B cell (primary cell): ENCODE measurements at regions not wholly inside any gene's neighbourhood (a gene's known extent, or its start where the extent isn't known, plus 50 kb on each side); places are given as distances from the start of the nearest gene placed in this dataset.

ENCODE experiments used
- ATAC-seq: fragments of 200-7000 bp; cut with Tn5 transposase; one replicate; pipeline ENCODE4 v1.10.0; 2021; ENCODE audit warnings: low read depth, mild to moderate bottlenecking, moderate number of reproducible peaks, moderate library complexity
- CTCF ChIA-PET: fragments of 350-600 bp; sonication (Branson Sonifier 250); formaldehyde crosslinking; loops from one replicate; lab custom pipeline; 2021; ENCODE audit warnings: antibody characterized with exemption, inconsistent platforms; lab: Charles Lee
- POLR2A ChIA-PET: fragments of 350-600 bp; sonication (Branson Sonifier 250); formaldehyde crosslinking; loops from one replicate; lab custom pipeline; 2021; ENCODE audit warnings: antibody characterized with exemption; lab: Charles Lee
- DNase-seq: peaks from one replicate; pipeline ENCODE4 v3.0.0; 2013
- H2AFZ ChIP-seq: 2 replicates; pipeline ENCODE4 v1.6.1; 2012; ENCODE audit warnings: mild to moderate bottlenecking, low read depth, low read length; ENCODE audit not compliant: insufficient read depth, poor library complexity, severe bottlenecking
- H3K27ac ChIP-seq, 2 donors: 1 replicate in 1 of 2; 2 replicates in 1 of 2; pipeline ENCODE4 v1.5.1; 2012 to 2013; ENCODE audit warnings: low read length in 2 of 2, mild to moderate bottlenecking in 2 of 2, moderate library complexity in 1 of 2
- H3K27me3 ChIP-seq, 4 experiments: fragments of 200-600 bp in 1 of 4; sonication (generic) in 1 of 4; replicated peaks in 1 of 4; 1 replicate in 2 of 4; 2 replicates in 2 of 4; pipeline versions ENCODE4 v1.6.1 to v1.7.0; 2013 to 2016; ENCODE audit warnings: low read length in 3 of 4, mild to moderate bottlenecking in 2 of 4, mixed read lengths in 1 of 4, moderate library complexity in 1 of 4; ENCODE audit not compliant: insufficient read depth in 4 of 4, control insufficient read depth in 3 of 4; ENCODE audit errors: control extremely low read depth in 1 of 4
- H3K36me3 ChIP-seq, 2 experiments: replicated peaks in 1 of 2; 1 replicate in 1 of 2; 2 replicates in 1 of 2; pipeline versions ENCODE4 v1.6.1 to v1.7.1; 2013; ENCODE audit warnings: low read length in 1 of 2; ENCODE audit not compliant: insufficient read depth in 2 of 2, control insufficient read depth in 1 of 2; ENCODE audit errors: control extremely low read depth in 1 of 2, extremely low read depth in 1 of 2
- H3K4me1 ChIP-seq, 2 donors: fragments of 200-600 bp in 1 of 2; sonication (generic) in 1 of 2; 1 replicate in 1 of 2; 2 replicates in 1 of 2; pipeline versions ENCODE4 v1.5.1 to v1.6.1; 2013 to 2017; ENCODE audit warnings: low read length in 2 of 2; ENCODE audit not compliant: control insufficient read depth in 2 of 2, insufficient read depth in 2 of 2
- H3K4me2 ChIP-seq: replicated peaks from 2 replicates; pipeline ENCODE3; 2012; ENCODE audit warnings: mild to moderate bottlenecking, low read depth, low read length; ENCODE audit not compliant: poor library complexity, severe bottlenecking
- H3K4me3 ChIP-seq, 5 experiments: fragments of 200-600 bp in 1 of 5; sonication (generic) in 1 of 5; 1 replicate in 3 of 5; 2 replicates in 2 of 5; pipeline versions ENCODE4 v1.5.1 to v1.7.0; 2011 to 2016; ENCODE audit warnings: low read length in 4 of 5, mild to moderate bottlenecking in 4 of 5, low read depth in 2 of 5, control low read depth in 1 of 5, moderate library complexity in 1 of 5; ENCODE audit not compliant: insufficient read depth in 1 of 5; ENCODE audit errors: control extremely low read depth in 1 of 5, extremely low read depth in 1 of 5
- H3K79me2 ChIP-seq: fragments of 200-600 bp; sonication (generic); one replicate; pipeline ENCODE4 v1.6.0; 2016; ENCODE audit warnings: low read length; ENCODE audit not compliant: control insufficient read depth, insufficient read depth
- H3K9ac ChIP-seq: fragments of 200-600 bp; sonication (generic); 2 replicates; pipeline ENCODE4 v1.6.1; 2017; ENCODE audit warnings: mild to moderate bottlenecking, low read length, moderate library complexity
- H3K9me3 ChIP-seq, 3 donors: one replicate each; pipeline versions ENCODE4 v1.6.1 to v1.7.1; 2013; ENCODE audit warnings: low read length in 2 of 3; ENCODE audit not compliant: control insufficient read depth in 2 of 3, insufficient read depth in 1 of 3; ENCODE audit errors: control extremely low read depth in 1 of 3
- H4K20me1 ChIP-seq: 2 replicates; pipeline ENCODE4 v1.6.0; 2012; ENCODE audit warnings: mild to moderate bottlenecking, low read length; ENCODE audit not compliant: insufficient read depth, control insufficient read depth, poor library complexity, severe bottlenecking
- H3K27ac Mint-ChIP-seq: one replicate; pipeline ENCODE4 v1.8.0; 2021; ENCODE audit warnings: mixed read lengths
- H3K27me3 Mint-ChIP-seq: one replicate; pipeline ENCODE4 v1.8.0; 2021; ENCODE audit warnings: mixed read lengths
- H3K4me1 Mint-ChIP-seq: one replicate; pipeline ENCODE4 v1.8.0; 2021; ENCODE audit warnings: mixed read lengths
- H3K4me3 Mint-ChIP-seq: one replicate; pipeline ENCODE4 v1.8.0; 2021; ENCODE audit warnings: mixed read lengths
- H3K9me3 Mint-ChIP-seq: one replicate; pipeline ENCODE4 v1.8.0; 2022; ENCODE audit warnings: mixed read lengths; ENCODE audit not compliant: insufficient read depth
- EZH2 ChIP-seq: IDR thresholded peaks from 2 replicates; pipeline ENCODE4 v1.6.1; 2012; ENCODE audit warnings: borderline replicate concordance, low read depth, mild to moderate bottlenecking, moderate library complexity, low read length; ENCODE audit not compliant: insufficient read depth, poor library complexity, severe bottlenecking
- WGBS: methylation state at CpG from one replicate; pipeline ENCODE4 v1.1.5; 2013; ENCODE audit warnings: missing lambda C conversion rate; ENCODE audit not compliant: insufficient coverage; 5-methylcytosine and 5-hydroxymethylcytosine counted together
- intact Hi-C: fragments of 100-400 bp; cut with micrococcal nuclease; formaldehyde crosslinking; loops from one replicate; pipeline ENCODE4 v1.10.0; 2022
- TF ChIP-seq, protein P1 (sequence below): fragments of 200-600 bp; IDR thresholded peaks from one replicate; pipeline ENCODE4 v1.8.0; 2022; ENCODE audit warnings: antibody characterized with exemption, mild to moderate bottlenecking

DNA sequence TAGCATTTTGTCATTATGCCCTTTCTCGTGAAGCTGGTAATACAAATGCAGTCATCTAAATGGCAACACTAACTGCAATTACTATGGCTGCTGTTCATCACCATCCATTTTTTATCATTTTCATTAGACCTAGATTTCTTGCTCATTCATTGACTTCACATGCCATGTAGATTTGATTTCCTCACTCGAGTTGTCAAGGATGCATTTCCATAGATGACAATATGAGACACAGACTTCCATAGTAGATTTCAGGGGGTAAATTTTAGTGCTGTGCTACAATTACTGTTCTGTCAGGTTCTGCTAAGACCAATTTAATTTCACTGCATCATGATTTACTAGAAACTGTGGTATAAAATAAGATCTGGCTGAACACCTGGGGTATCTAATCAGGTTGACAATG, 589.2 kb downstream of the SEMA5A start:
- H3K79me2 ChIP-seq, result no peaks in the 10 kb centered on the region
- H3K4me2 ChIP-seq, result no peak overlapping the region
- H3K27ac Mint-ChIP-seq, result no peak overlapping the region
- no peak overlapping the region for H3K4me3 Mint-ChIP-seq
- H3K4me1 Mint-ChIP-seq, result no peaks in the 10 kb centered on the region
- ChIA-PET POLR2A (no interaction called here), CTCF (no interaction called here)
- no peaks in the 10 kb centered on the region for H3K9me3 ChIP-seq
- no peak overlapping the region for H2AFZ ChIP-seq
- H3K9ac ChIP-seq, result no peak overlapping the region
- H3K27me3 ChIP-seq, result no peaks in the 10 kb centered on the region
- H3K9me3 Mint-ChIP-seq, result peaks cover 4% of the 10 kb centered on the region
- WGBS, result no CpG with 5 or more reads among the region's 2 CpGs
- TF ChIP-seq, protein P1, sequence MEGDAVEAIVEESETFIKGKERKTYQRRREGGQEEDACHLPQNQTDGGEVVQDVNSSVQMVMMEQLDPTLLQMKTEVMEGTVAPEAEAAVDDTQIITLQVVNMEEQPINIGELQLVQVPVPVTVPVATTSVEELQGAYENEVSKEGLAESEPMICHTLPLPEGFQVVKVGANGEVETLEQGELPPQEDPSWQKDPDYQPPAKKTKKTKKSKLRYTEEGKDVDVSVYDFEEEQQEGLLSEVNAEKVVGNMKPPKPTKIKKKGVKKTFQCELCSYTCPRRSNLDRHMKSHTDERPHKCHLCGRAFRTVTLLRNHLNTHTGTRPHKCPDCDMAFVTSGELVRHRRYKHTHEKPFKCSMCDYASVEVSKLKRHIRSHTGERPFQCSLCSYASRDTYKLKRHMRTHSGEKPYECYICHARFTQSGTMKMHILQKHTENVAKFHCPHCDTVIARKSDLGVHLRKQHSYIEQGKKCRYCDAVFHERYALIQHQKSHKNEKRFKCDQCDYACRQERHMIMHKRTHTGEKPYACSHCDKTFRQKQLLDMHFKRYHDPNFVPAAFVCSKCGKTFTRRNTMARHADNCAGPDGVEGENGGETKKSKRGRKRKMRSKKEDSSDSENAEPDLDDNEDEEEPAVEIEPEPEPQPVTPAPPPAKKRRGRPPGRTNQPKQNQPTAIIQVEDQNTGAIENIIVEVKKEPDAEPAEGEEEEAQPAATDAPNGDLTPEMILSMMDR, result no peak
- TF ChIP-seq EZH2, result no peak
- H3K4me1 ChIP-seq, result no peaks in the 10 kb centered on the region
- DNase-seq, result no peak
- ATAC-seq, result no peak
- intact Hi-C loops, result no loop called here
- H3K27me3 Mint-ChIP-seq, result no peaks in the 10 kb centered on the region
- H3K36me3 ChIP-seq, result no peaks in the 10 kb centered on the region
- H4K20me1 ChIP-seq, result no peaks in the 10 kb centered on the region
- no peak overlapping the region for H3K27ac ChIP-seq
- no peak overlapping the region for H3K4me3 ChIP-seq

DNA sequence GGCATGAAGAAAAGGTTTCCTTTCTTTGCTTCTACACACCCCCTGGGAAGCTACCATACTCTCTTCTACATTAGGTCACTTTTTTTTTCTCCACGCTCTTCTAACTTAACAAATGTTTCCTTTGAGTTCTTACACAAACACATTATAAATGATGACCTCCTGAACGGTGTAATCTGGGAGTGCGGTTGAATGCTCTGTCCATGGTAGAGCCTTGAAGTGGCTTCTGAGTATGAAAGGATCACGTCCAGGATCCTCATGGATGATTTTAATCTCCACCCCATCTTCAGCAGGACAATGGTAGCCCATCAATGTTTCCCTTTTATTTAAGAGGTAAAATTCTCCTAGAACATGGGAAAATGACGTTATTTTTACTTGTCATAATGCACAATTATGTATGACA, 587.3 kb downstream of the SEMA5A start:
- H3K4me3 ChIP-seq, result no peak overlapping the region
- Mint-ChIP-seq H3K27ac (no peak overlapping the region), H3K27me3 (no peaks in the 10 kb centered on the region), H3K4me3 (no peak overlapping the region), H3K9me3 (peaks cover 4% of the 10 kb centered on the region), H3K4me1 (no peaks in the 10 kb centered on the region)
- ChIA-PET POLR2A (no interaction called here), CTCF (no interaction called here)
- H3K9ac ChIP-seq, result no peak overlapping the region
- no peak overlapping the region for H3K4me2 ChIP-seq
- H3K27ac ChIP-seq, result no peak overlapping the region
- no peaks in the 10 kb centered on the region for H4K20me1 ChIP-seq
- DNase-seq, result no peak
- H3K9me3 ChIP-seq, result no peaks in the 10 kb centered on the region
- no peaks in the 10 kb centered on the region for H3K27me3 ChIP-seq
- H3K36me3 ChIP-seq, result no peaks in the 10 kb centered on the region
- intact Hi-C loops, result no loop called here
- TF ChIP-seq, protein P1, result no peak
- no peak for TF ChIP-seq EZH2
- no peak overlapping the region for H2AFZ ChIP-seq
- H3K4me1 ChIP-seq, result no peaks in the 10 kb centered on the region
- no peaks in the 10 kb centered on the region for H3K79me2 ChIP-seq
- 80% methylated on average over 1 of the region's 5 CpGs for WGBS
- ATAC-seq, result no peak
